HG03439 (cell line): ENCODE measurements at regions not wholly inside any gene's neighbourhood (a gene's known extent, or its start where the extent isn't known, plus 50 kb on each side); places are given as distances from the start of the nearest gene placed in this dataset.
A peak's percentile ranks its signal among the peaks of the same experiment; 100 is the strongest.
"Not testable (repeated sequence)": the region's sequence is repeated elsewhere in the genome, so short reads cannot be mapped to it uniquely, and the experiment has no call there.

ENCODE experiments used
- ATAC-seq: cut with Tn5 transposase; IDR thresholded peaks from one replicate; pipeline ENCODE4 v1.9.1; 2021; ENCODE audit warnings: mild to moderate bottlenecking, moderate library complexity; ENCODE audit not compliant: unreplicated experiment

DNA sequence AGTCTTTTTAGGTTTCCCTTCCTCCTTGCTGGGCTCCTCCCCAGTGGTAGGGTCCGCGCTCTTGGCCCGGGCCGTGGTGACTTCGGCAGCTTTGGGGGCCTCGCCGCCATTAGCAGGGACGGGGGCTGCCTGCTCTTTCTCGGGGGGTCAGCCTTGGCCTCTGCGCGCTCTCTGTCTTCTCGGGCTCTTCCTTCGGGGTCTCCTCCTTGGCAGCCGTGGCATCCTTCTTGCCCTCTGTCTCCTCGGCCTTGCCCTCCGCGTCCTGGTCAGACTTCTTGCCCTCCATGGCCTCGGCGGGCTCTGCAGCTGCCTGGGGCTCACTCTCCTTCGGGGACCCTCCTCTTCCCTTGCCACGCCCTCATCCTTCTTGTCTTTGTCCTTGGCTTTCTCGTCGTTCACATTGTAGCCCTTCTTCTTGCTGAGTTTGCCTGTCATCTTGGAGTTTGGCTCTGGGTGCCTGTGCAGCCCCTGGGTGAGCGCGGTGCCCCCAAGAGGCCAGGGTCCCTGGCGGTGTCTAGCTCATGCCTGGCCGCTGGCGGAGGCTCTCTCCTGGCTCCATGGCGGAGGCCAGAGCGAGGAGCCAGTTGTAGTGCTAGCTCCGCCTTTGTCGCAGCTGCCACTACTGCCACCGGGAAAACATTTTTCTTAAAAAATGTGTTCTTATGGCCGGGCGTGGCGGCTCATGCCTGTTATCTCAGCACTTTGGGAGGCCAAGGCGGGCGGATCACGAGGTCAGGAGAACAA, 283.0 kb upstream of the SGCG start:
- no peak for ATAC-seq

DNA sequence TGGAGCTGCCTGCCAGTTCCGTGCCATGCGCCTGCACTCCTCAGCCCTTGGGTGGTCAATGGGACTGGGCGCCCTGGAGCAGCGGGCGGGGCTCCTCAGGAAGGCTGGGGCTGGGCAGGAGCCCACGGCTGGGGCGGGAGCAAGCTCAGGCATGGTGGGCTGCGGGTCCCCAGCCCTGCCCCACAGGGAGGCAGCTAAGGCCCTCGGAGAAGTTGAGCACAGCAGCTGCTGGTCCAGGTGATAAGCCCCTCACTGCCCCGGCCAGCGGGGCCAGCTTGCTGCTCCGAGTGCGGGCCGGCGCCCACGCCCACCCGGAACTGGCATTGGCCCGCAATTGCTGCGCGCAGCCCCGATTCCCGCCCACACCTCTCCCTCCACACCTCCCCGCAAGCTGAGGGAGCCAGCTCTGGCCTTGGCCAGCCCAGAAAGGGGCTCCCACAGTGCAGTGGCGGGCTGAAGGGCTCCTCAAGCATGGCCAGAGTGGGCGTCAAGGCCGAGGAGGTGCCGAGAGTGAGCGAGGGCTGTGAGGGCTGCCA, 280.3 kb upstream of the SGCG start:
- ATAC-seq: not testable (repeated sequence)

DNA sequence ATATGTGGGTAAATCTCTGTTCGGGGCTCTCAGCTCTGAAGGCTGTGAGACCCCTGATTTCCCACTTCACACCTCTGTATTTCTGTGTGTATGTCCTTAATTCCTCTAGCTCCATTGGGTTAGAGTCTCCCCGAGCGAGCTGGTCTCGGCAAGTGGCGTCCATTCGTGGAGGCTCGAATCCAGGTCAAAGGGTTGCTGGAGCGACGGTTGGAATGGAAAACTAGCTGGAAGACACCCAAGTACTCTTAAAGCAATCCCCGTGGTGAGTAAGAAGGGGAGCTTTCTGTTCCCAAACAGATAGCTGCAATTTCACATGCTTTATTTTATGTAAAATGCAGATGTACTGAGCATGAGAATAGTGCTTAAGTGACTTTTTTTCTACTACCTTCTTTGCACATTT, 277.5 kb upstream of the SGCG start:
- no peak for ATAC-seq

DNA sequence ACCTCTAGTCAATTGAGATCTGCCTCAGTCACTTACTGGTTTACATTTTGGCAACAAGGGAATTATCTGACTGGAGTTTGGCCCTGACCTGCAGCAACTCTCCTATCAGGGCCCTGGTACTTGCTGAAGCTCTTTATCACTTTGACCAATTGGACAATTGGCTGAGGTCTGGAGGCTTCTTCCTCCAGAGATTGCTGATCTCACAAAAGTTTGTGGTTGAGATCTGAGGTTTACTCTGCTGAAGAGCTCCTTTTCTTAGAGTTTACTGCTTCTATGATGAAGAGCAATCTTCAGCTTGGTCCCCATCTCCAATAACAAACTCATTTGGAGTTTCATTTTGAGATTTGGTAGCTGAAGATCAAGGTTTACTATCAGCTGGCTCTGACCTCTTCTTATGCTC, 276.9 kb upstream of the SGCG start:
- no peak for ATAC-seq

DNA sequence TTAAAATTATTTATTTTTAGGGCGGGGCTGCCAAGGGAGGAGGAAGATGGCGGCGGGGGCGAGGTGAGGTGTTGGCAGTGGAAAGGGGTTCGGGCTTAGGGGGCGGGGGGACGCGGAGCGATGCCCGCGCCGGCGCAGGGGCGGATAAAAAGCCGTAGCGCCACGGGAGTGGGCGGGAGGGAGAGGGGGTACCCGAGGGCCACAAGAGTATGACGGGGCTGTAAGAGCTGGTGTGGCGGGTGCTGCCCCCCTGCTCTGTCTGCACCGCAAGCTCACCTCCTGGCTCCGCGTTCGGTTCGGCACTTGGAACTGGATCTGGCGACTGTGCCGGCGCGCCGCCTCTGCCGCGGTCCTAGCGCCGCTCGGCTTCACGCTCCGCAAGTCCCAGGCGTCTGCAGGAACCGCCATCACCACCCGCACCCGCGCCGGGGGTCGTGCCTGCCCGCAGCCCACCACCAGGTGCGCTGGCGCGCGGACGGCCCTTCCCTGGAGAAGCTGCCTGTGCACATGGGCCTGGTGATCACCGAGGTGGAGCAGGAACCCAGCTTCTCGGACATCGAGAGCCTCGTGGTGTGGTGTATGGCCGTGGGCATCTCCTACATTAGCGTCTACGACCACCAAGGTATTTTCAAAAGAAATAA, 265.2 kb upstream of the SGCG start:
- ATAC-seq: peak; percentile 74

DNA sequence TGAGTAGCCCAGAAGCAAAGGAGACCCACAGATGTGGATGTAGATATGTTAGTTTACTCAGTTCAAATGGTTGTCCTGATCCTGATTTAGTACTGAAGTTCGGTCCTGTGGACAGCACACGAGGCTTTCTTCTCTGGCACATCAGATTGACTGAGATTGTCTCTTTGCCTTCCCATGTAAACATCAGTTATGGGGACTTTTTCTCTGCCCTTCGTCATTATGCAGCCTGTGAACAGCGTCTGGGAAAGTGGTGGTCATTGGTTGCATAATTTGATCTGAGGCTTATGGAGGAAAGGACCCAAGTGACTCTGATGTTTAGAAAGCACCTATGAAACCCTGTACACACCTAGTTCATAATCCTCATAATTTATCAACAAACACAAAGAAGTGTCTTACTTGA, 264.5 kb upstream of the SGCG start:
- not testable (repeated sequence) for ATAC-seq

DNA sequence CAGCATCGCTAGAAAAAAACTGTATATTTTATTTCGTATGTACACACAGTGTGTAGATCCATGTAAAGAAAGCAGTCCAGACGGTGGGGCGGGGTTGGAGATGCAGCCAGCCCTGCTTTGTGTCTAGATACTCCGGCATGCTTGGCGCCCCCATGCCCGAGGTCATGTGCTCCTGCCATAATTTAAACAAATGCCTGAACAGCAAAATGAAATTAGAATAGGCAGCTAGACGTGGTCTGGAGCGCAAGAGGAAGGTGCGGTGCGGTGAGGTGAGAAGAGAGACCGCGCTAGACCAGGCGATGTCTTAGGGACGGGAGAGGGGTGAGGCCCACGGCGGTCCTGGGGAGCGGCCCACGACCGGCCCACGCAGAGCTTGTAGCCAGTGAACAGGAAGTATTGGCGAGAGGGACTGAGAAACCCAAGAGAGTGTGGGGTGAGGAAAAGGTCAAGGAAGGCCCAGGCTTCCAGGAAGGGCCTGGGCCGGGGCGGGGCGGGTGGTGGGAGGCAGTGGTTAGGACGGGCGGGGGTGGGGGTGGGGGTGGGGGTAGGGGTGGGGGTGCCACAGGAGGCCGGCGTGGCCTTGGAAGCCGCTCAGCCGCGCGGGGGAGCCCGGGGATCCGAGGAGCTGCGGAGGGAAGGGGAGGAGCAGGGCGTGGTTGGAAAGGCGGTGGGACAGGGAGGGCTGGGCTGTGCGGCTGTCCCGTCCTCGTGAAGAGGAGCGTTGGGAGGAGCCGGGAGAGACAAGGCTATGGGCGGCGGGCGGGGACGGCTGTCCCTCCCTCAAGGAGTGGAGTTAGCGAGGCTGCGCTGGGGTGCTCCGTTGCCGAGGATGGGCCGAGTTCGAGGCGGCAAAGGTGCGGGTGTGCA, 254.7 kb upstream of the SGCG start:
- ATAC-seq: no peak

DNA sequence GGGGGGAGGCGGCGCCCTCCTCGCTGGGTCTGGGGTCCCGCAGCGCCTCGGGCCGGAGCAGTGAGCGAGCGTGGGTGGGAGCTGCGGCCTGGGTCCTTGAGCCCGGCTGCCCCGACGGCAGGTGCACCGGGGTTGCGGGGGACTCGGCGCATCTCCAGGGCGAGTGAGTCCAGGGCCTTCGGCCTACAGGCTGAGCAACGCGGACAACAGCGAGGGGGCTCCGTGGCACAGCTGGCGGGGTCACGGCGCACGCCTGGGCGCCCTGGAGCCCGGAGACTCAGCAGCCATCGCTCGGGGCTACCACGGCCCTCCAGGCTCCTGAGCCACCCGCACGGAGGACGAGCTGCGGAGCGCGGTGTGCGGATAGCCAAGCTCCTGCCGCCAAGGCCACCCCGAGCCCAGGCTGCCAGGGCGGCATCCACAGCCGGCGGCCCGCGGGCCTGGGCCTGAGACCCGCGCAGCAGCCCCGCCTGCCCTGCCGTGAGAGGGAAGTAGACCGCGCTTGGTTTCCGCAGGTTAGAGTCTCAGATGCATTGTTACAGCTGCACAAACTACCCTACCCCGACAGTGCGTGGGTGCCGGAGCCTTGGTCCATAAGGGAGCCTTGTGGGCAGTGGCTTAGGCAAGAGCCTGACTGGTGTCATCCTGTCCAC, 253.9 kb upstream of the SGCG start:
- no peak for ATAC-seq

DNA sequence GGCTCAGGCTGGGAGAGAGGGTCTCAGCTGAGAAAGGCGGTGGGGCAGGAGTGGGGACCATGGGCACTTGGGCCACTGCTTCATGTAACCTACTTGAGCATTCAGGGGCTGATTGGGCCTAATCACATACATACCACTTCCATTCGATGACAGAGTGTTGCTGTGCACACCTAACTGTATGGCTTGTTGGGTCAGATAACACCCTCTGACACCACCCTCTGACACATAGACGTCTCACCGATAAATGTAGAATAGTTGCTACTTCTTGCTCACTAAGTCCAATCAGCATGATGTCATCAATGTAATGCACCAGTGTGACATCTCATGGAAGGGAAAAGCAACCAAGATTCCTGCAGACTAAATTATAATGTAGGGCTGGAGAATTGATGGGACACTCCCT, 252.9 kb upstream of the SGCG start:
- not testable (repeated sequence) for ATAC-seq

DNA sequence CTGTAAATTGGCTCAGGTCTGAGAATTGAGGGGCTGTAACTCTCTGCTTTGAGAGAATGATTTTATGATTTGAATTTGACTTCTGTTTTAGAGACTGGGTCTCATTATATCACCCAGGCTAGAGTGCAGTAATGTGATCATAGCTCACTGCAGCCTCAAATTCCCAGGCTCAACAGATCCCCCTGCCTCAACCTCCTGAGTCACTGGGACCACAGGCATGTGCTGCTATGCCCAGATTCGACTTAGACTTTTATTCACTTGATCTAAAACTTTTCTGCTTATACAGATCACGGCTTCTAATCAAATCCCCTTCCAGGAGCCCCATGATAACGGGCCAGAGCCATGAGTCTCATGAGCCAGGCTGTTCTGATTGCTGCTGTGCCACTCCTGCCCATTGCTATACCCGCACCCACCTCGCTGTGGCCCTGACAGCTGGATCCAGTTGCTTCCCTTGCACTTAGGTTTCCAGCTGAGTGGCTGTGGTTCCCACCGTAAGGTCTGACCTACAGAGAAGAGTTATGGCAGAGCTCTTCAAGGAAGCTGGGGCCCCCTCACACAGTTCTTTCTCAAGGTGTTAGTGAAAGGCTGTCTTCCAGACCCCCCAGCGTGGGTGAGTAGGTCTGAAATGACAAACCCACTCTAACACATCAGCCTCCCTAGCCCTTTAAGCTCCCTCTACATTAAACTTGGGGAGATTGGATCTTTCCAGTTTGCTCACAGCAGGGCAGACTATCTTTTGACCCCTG, 251.2 kb upstream of the SGCG start:
- ATAC-seq: no peak

DNA sequence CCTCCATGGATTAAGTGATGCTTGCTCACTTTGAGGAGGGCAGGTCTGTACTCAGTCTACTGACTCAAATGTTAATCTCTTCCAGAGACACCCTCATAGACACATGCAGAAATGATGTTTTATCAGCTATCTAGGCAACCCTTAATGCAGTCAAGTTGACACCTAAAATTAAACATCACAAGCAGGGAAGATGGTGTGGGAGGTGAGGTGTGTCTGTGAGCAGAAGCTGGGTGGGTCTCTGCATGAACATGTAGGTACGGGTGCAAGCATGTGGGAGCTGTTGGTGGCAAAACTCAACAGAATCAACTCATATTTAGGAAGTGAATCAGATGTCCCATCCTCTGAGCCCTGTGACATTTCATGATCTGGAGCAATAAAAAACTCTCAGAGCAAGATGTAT, 249.2 kb upstream of the SGCG start:
- ATAC-seq: no peak

DNA sequence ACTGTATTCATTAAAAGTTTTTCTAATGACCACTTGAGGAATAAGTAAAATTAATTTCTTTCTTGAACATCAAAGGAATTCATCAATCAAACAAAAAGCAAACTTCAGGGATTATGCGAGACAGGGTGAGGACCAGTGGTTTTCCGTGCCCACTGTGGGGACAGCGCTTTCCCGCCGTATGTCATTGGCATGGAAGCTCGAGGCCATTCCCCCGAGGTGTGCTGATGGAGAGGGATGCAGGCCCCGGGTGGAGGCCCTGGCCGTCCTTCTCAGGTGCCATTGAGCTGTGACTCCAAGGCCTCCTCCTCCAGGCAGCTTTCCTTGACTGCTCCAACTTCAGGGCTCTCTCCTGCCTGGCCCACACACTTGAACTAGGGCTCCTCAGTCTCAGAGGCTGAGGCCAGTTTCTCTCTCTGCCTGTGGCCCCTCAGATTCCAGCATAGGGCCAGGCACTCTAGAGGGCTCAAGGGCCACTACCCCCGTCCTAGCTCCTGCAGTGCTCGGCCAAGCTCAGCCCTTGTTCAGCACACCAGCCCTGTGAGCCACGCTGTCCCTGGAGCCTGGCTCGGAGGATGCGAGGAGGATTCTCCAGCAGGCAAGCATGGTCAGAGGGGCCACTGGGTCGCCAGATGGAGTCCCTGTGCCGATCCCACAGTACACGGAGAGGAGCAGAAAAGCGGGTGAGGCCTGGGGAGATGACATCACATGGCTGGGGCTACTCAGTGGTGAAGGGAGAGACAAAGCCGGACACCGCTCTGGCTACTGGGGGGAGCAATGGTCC, 248.0 kb upstream of the SGCG start:
- not testable (repeated sequence) for ATAC-seq

DNA sequence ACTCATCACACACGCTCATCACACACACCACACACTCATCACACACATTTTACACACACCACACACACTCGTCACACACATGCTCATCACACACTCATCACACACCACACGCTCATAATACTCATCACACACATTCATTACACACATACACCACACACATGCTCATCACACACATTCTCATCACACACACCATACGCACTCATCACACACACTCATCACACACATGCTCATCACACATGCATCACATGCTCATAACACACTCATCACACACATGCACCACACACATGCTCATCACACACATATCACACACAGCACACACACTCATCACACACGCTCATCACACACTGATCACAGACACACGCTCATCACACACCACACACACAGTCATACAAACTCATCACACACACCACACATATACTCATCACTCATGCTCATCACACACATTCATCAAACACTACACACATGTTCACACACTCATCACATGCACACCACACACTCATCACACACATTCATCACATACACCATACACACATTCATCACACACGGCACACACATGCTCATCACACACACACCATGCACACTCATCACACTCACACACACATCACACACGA, 247.1 kb upstream of the SGCG start:
- no peak for ATAC-seq

DNA sequence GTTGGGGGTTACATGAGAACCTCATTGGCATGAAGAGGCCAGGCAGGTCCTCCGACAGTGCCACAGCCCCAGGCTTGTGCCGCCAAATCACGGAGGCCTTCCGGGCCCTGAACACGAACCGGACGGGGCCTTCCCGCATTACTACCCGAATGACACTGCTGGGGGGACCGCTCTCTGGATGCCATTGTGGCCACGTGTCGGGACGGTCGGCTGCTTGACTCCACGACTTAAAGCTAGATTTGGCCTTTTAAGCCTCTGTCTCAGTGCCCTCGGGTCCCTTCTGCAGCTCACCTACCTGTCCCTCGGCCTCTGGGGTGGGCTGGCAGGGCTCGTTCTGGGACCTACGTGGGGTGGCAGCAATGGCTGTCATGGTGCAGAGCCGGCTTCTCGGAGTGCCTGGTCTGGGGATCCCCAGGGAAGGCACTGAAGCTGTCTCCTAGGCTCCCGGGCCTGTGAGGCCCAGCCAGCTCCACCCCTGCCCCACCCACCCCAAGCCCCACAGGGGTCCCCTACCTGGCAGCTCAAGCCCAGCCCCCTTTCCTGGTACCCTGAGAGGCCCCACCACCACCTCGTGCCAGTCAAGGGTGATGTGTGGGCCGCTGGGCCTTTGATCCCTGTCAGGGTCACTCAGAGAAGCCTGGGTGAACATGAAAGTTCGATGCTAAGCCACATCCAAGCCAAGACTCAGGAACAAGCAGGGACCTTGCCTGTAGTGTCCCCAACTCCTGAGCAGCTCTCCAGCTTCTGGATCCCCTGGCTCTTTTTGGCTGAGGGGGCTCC, 245.8 kb upstream of the SGCG start:
- ATAC-seq: no peak

DNA sequence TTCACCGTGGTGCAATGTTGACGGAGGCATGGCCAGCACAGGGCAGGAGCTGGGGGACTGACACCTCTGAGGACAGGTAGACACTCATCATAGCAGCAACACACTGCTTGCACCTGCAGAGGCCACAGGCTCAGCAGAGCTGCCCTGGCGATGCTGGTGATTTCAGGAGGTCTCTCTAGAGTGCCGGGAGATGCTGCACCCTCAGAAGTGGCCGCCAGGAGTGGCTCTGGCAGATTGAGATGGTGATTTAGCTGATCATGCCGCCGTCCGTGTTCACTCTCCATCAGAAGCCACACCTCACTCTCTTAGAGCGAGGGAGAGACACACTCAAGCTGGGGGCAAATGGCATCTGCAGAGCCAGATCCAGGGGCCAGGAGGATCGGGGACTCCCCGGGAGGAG, 244.6 kb upstream of the SGCG start:
- no peak for ATAC-seq

DNA sequence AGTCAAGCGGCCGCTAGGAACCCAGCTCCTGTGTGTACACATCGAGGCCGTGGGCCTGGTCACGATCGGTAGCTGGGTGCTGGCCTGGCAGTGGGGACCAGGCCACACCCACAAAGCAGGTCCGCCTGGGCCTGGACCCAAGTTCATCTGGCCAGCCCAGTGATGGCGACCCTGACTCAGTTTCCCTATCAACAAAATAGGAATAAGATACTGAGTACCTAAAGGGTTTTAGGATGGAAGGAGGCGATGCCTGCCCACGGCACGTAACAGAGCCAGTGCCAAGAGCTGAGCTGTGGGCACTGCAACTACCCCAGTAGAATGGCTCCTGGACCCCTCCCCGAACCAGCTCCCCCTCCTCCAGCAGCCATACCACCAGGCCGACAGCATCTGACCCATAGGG, 243.5 kb upstream of the SGCG start:
- ATAC-seq: no peak

DNA sequence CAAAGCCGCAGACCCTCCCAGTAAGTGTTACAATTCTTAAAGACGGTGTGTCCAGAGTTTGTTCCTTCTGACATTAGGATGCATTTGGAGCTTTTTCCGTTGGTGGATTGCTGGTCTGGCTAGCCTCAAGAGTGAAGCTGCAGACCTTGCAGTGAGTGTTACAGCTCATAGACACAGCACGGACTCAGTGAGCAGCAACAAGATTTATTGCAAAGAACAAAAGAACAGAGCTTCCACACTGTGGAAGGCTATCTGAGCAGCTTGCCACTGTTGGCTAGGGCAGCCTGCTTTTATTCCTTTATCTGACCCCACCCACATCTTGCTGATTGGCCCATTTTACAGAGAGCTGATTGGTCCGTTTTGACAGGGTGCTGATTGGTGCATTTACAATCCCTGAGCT, 242.8 kb upstream of the SGCG start:
- ATAC-seq: no peak

DNA sequence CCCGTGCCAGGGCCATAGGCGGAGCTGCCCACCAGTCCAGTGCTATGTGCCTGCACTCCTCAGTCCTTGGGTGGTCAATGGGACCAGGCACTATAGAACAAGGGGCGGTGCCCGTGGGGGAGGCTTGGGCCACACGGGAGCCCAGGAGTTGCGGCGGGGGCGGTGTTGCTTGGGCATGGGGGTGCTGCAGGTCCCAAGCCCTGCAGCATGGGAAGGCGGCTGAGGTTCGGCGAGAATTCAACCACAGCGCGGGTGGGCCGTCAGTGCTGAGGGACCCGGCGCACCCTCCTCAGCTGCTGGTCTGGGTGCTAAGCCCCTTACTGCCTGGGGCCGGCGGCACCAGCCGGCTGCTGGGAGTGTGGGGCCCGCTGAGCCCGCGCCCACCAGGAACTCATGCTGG, 242.2 kb upstream of the SGCG start:
- no peak for ATAC-seq
